COLO829 (cell line): ENCODE measurements at regions not wholly inside any gene's neighbourhood (a gene's known extent, or its start where the extent isn't known, plus 50 kb on each side); places are given as distances from the start of the nearest gene placed in this dataset.
"Not testable (repeated sequence)": the region's sequence is repeated elsewhere in the genome, so short reads cannot be mapped to it uniquely, and the experiment has no call there.

Experiments used
- DNase-seq: peaks from one replicate; pipeline ENCODE4 v3.0.0; 2012; ENCODE audit warnings: low spot score

- DNase-seq = no peak
These were observed 183.1 kb upstream of the PRSS58 start for GRCh38 chr7:142440906-142441411.

- peak; percentile 73 for DNase-seq
These were observed 182.5 kb upstream of the PRSS58 start for GRCh38 chr7:142440219-142440905.

- DNase-seq = no peak
These were observed 181.9 kb upstream of the PRSS58 start for GRCh38 chr7:142439739-142440138.

DNA sequence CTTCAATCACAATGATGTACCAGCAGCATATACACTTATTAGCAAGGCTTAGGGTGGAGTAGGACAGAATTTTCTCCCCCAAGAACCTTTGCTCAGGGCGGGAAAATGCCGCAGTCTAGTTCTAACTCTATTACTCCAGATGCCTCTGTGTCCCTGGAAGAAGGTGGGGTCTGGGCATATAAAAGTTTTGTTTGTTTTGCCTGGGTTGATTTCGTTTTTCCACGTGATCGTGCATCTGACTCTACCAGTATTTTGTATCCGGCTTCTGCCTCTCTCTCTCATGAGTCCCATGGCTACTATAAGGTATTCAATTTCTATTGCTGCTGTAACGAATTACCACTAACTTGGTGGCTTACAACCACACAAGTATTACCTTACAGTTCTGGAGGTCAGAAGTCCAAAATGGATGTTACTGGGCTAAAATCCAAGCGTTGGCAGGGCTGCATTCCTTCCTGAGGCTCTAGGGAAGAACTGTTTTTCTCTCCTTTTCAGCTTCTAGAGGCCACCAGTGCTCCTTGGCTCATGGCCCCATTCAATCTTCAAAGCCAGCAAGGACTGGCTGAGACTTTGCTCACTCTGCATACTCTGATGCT, 181.2 kb upstream of the PRSS58 start:
- no peak for DNase-seq

- DNase-seq = peak; percentile 87
These were observed 180.5 kb upstream of the PRSS58 start for GRCh38 chr7:142438235-142438922.

GRCh38 chr7:142437741-142438140, 179.9 kb upstream of the PRSS58 start:
- DNase-seq = no peak

- peak; percentile 82 for DNase-seq
These were observed 178.7 kb upstream of the PRSS58 start for GRCh38 chr7:142436601-142437000.

DNA sequence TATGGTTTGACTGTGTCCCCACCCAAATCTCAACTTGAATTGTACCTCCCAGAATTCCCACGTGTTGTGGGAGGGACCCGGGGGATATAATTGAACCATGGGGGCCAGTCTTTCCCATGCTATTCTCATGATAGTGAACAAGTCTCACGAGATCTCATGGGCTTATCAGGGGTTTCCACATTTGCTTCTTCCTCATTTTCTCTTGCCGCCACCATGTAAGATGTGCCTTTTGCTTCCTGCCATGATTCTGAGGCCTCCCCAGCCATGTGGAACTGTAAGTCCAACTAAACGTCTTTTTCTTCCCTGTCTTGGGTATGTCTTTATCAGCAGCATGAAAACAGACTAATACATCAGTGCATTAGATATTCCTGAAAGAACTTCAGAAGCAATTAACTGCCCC, 177.7 kb upstream of the PRSS58 start:
- not testable (repeated sequence) for DNase-seq

DNA sequence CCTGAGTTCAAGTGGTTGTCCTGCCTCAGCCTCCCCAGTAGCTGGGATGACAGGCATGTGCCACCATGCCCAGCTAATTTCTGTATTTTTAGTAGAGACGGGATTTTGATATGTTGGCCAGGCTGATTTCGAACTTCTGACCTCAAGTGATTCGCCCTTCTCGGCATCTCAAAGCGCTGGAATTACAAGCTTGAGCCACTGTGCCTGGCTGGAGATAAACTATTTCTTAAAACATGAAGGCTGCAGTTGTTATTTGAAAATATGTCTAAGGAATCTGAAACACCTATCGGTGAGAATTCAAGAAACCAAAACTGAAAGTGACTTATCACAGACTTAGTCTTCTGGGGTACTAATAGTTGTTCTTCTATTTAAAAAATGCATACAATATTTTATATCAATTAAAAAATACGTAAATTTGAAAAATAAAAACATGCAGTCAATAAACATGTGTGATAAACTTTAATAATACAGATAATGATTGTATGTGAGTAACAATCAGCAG, 176.9 kb upstream of the PRSS58 start:
- no peak for DNase-seq

GRCh38 chr7:142434133-142434532, 176.3 kb upstream of the PRSS58 start:
- DNase-seq = not testable (repeated sequence)

DNA sequence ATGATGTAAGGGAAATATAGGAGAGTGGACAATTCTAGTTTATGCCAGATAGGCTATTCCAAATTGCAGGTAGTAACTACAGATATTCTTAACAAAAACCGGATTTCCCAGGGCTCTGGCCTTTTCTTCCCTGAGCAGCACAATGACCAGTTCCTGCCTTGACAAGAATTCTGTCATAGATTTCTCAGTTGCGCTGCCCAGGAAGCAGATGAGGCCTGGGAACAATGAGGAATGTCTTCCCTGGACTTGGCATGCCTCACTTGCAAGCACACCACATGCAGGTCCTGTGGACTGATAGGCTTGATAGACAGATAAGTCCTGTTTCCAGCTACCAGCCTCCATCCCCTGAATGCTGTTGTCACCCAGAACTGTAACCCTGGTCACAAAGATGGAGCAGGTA, 174.5 kb upstream of the PRSS58 start:
- no peak for DNase-seq

- no peak for DNase-seq
These were observed 173.6 kb upstream of the PRSS58 start for GRCh38 chr7:142431491-142431890.

GRCh38 chr7:142428094-142428493, 170.2 kb upstream of the PRSS58 start:
- no peak for DNase-seq

DNA sequence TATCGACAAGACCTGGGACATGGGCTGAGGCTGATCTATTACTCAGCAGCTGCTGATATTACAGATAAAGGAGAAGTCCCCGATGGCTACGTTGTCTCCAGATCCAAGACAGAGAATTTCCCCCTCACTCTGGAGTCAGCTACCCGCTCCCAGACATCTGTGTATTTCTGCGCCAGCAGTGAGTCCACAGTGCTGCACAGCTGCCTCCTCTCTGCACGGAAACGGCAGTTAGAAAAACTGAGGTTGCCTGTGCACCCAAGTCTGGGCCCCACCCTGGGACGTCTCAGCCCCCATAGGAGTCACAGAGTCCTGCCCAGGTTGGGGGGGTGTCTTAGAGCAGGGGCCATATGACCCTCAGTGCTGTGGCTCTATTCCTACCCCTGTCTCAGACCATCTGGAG, 167.4 kb upstream of the PRSS58 start:
- no peak for DNase-seq

DNA sequence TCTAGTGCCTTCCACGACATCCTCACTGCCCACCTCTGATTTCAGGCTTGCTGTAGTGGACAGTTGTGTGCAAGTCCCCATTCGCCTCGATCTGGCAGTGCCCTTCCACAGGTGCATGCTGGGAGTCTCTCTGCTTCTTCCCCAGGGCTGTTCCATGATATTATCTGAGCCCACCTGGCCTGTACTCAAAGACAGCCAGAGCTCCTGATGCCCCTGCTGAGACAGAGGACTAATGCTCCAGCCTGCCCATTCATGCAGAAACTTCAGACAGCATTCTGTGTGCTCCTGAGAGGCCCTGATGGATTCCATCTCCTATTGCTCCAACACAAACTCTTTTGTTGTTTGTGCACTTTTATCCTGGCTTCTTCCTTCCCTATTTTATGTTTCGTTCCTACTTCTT, 164.8 kb upstream of the PRSS58 start:
- DNase-seq = no peak

- no peak for DNase-seq
These were observed 162.9 kb upstream of the PRSS58 start for GRCh38 chr7:142420554-142421362.

- DNase-seq = no peak
These were observed 160.5 kb upstream of the PRSS58 start for GRCh38 chr7:142418326-142418725.

DNA sequence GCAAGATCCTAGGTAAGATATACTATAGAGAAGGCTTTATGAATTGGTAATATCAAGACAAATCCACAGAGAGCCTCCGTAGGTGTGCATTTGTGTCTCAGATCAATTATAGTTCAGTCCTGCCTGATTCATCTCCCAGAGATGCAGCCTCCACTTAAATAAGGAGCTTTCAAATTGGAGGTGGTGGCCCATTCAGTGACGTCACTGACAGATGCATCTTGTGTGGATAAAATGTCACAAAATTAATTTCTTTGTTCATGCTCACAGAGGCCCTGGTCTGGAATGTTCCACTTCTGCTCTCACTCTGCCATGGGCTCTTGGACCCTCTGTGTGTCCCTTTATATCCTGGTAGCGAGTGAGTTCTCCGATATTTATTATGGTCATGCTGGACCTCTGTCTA, 157.1 kb upstream of the PRSS58 start:
- DNase-seq = no peak

GRCh38 chr7:142414135-142414534, 156.3 kb upstream of the PRSS58 start:
- no peak for DNase-seq

- DNase-seq = no peak
These were observed 155.6 kb upstream of the PRSS58 start for GRCh38 chr7:142413280-142414000.

DNA sequence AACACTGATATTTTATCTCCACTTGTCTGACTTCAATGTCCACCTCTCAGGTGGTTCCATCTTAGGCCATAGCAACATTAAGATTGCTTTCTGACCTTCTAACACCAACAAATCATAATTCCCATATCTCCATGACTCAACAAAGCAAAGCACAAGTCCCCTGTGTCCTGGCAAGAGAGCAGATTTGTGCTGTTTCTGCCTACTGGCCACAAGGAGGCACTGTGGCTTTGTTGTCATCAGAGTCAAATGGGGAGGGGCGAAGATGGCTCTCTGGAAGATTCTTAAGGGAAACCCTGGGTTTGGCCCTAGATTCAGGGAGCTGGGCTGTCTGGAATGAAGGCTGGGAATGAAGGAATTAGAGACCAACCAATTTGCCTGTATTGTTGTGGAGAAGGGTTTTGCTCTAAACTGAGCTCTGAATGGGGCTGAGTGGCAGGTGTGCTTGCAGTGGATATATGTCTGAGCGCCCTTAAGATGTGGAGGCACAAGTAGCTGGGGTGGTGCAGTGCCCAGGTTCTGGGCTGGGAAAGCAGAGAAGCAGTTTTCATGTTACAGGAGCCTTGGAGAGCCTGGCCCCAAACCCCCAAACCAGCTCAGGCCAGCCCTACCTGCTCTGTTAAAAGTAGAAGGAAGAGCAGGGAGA, 154.8 kb upstream of the PRSS58 start:
- DNase-seq = peak; percentile 91
